H9 (cell line): ENCODE measurements at regions not wholly inside any gene's neighbourhood (a gene's known extent, or its start where the extent isn't known, plus 50 kb on each side); places are given as distances from the start of the nearest gene placed in this dataset.

ENCODE experiments used
- DNase-seq: peaks from one replicate; pipeline ENCODE4 v3.0.0-alpha.2; 2017
- H2AFZ ChIP-seq: one replicate; pipeline ENCODE4 v1.6.1; 2013; ENCODE audit warnings: mild to moderate bottlenecking, low read length, control low read depth, moderate library complexity
- H2AK5ac ChIP-seq: 2 replicates; pipeline ENCODE4 v1.6.1; 2013; ENCODE audit warnings: low read length, control low read depth, mixed read lengths; ENCODE audit not compliant: insufficient read length
- H2BK120ac ChIP-seq: one replicate; pipeline ENCODE4 v1.6.1; 2013; ENCODE audit warnings: low read depth, mild to moderate bottlenecking, low read length, control low read depth, inconsistent platforms; ENCODE audit not compliant: poor library complexity, severe bottlenecking
- H2BK12ac ChIP-seq: 2 replicates; pipeline ENCODE4 v1.6.1; 2013; ENCODE audit warnings: low read length, control low read depth, mixed read lengths, low read depth; ENCODE audit not compliant: insufficient read length
- H2BK15ac ChIP-seq: 2 replicates; pipeline ENCODE4 v1.6.1; 2013; ENCODE audit warnings: low read depth, low read length, control low read depth
- H2BK20ac ChIP-seq: one replicate; pipeline ENCODE4 v1.6.1; 2013; ENCODE audit warnings: low read depth, mild to moderate bottlenecking, low read length, control low read depth, inconsistent platforms; ENCODE audit not compliant: poor library complexity, severe bottlenecking
- H2BK5ac ChIP-seq: 2 replicates; pipeline ENCODE4 v1.6.1; 2013; ENCODE audit warnings: low read length, control low read depth, mixed read lengths; ENCODE audit not compliant: insufficient read length
- H3K14ac ChIP-seq: 2 replicates; pipeline ENCODE4 v1.6.1; 2013; ENCODE audit warnings: low read length, control low read depth; ENCODE audit not compliant: insufficient read depth
- H3K18ac ChIP-seq: 2 replicates; pipeline ENCODE4 v1.6.1; 2013; ENCODE audit warnings: low read depth, mild to moderate bottlenecking, mixed read lengths, low read length, control low read depth; ENCODE audit not compliant: insufficient read length
- H3K23ac ChIP-seq: 2 replicates; pipeline ENCODE4 v1.6.1; 2013; ENCODE audit warnings: low read length, control low read depth, mixed read lengths, low read depth; ENCODE audit not compliant: insufficient read length
- H3K23me2 ChIP-seq: 2 replicates; pipeline ENCODE4 v1.6.1; 2013; ENCODE audit warnings: low read depth, mild to moderate bottlenecking, mixed read lengths, low read length, control low read depth; ENCODE audit not compliant: insufficient read length, poor library complexity, severe bottlenecking
- H3K27ac ChIP-seq: 2 replicates; pipeline ENCODE4 v1.5.1; 2013; ENCODE audit warnings: low read length, control low read depth, mixed read lengths, low read depth; ENCODE audit not compliant: insufficient read length
- H3K27me3 ChIP-seq: 2 replicates; pipeline ENCODE4 v1.6.1; 2013; ENCODE audit warnings: low read length, control low read depth, inconsistent platforms; ENCODE audit not compliant: insufficient read depth
- H3K4ac ChIP-seq: 2 replicates; pipeline ENCODE4 v1.6.1; 2013; ENCODE audit warnings: low read depth, mild to moderate bottlenecking, control low read depth, inconsistent platforms, low read length, moderate library complexity
- H3K4me1 ChIP-seq: 2 replicates; pipeline ENCODE4 v1.6.1; 2013; ENCODE audit warnings: low read length, control low read depth, inconsistent platforms; ENCODE audit not compliant: insufficient read depth
- H3K4me2 ChIP-seq: 2 replicates; pipeline ENCODE4 v1.6.1; 2013; ENCODE audit warnings: low read length, control low read depth, mixed read lengths; ENCODE audit not compliant: insufficient read length, insufficient read depth
- H3K56ac ChIP-seq: 2 replicates; pipeline ENCODE4 v1.6.1; 2013; ENCODE audit warnings: low read depth, mild to moderate bottlenecking, mixed read lengths, low read length, control low read depth; ENCODE audit not compliant: insufficient read length
- H3K79me1 ChIP-seq: 2 replicates; pipeline ENCODE4 v1.6.1; 2013; ENCODE audit warnings: low read depth, mild to moderate bottlenecking, moderate library complexity, low read length, control low read depth, inconsistent platforms; ENCODE audit not compliant: insufficient read depth, poor library complexity, severe bottlenecking
- H3K79me2 ChIP-seq: 2 replicates; pipeline ENCODE4 v1.6.1; 2013; ENCODE audit warnings: low read length, control low read depth, inconsistent platforms; ENCODE audit not compliant: insufficient read depth
- H3K9ac ChIP-seq: 2 replicates; pipeline ENCODE4 v1.6.1; 2013; ENCODE audit warnings: low read length, control low read depth, mixed read lengths; ENCODE audit not compliant: insufficient read length; ENCODE audit errors: extremely low read depth
- H3K9me3 ChIP-seq: one replicate; pipeline ENCODE4 v1.6.1; 2013; ENCODE audit warnings: low read depth, low read length, inconsistent platforms; ENCODE audit not compliant: control insufficient read depth
- H3T11ph ChIP-seq: one replicate; pipeline ENCODE4 v1.6.1; 2013; ENCODE audit warnings: mild to moderate bottlenecking, low read length, control low read depth, inconsistent platforms
- H4K20me1 ChIP-seq: one replicate; pipeline ENCODE4 v1.6.1; 2013; ENCODE audit not compliant: control insufficient read depth, insufficient read length, insufficient read depth
- H4K5ac ChIP-seq: 2 replicates; pipeline ENCODE4 v1.6.1; 2013; ENCODE audit warnings: low read depth, mild to moderate bottlenecking, mixed read lengths, low read length, control low read depth; ENCODE audit not compliant: insufficient read length
- H4K8ac ChIP-seq: replicated peaks from 2 replicates; pipeline ENCODE4 v1.6.1; 2013; ENCODE audit warnings: low read length, control low read depth, mixed read lengths, low read depth; ENCODE audit not compliant: insufficient read length
- H4K91ac ChIP-seq: 2 replicates; pipeline ENCODE4 v1.6.1; 2013; ENCODE audit warnings: low read depth, mild to moderate bottlenecking, moderate library complexity, mixed read lengths, low read length, control low read depth; ENCODE audit not compliant: insufficient read length
- H3K27ac Mint-ChIP-seq, 3 experiments: 2 replicates in 2 of 3; 3 replicates in 1 of 3; pipeline ENCODE4 v1.8.0; 2020 to 2021; ENCODE audit warnings: mixed read lengths in 3 of 3, mild to moderate bottlenecking in 1 of 3, moderate library complexity in 1 of 3
- H3K27me3 Mint-ChIP-seq: 2 replicates; pipeline ENCODE4 v1.8.0; 2021; ENCODE audit warnings: low read depth, mild to moderate bottlenecking, moderate library complexity, mixed read lengths
- H3K36me3 Mint-ChIP-seq, 3 experiments: 2 replicates in 2 of 3; 3 replicates in 1 of 3; pipeline ENCODE4 v1.8.0; 2020 to 2021; ENCODE audit warnings: low read depth in 3 of 3, mixed read lengths in 3 of 3; ENCODE audit not compliant: insufficient read depth in 1 of 3
- H3K4me1 Mint-ChIP-seq, 2 experiments: 2 replicates each; pipeline ENCODE4 v1.8.0; 2020; ENCODE audit warnings: mixed read lengths in 2 of 2
- H3K4me3 Mint-ChIP-seq, 2 experiments: 2 replicates in 1 of 2; 3 replicates in 1 of 2; pipeline ENCODE4 v1.8.0; 2020 to 2021; ENCODE audit warnings: mild to moderate bottlenecking in 2 of 2, mixed read lengths in 2 of 2, moderate library complexity in 1 of 2
- H3K9me3 Mint-ChIP-seq, 2 experiments: 2 replicates in 1 of 2; 3 replicates in 1 of 2; pipeline ENCODE4 v1.8.0; 2020; ENCODE audit warnings: mild to moderate bottlenecking in 2 of 2, mixed read lengths in 2 of 2, moderate library complexity in 1 of 2
- CTCF ChIP-seq: fragments of 200-600 bp; sonication (generic); conservative IDR thresholded peaks from 3 replicates; pipeline ENCODE4 v1.8.0; 2021; ENCODE audit warnings: antibody characterized with exemption, mild to moderate bottlenecking
- WGBS: extraction: QIAGEN DNeasy Blood & Tissue Kit; methylation state at CpG from one replicate; pipeline ENCODE4 v1.1.7; 2013; ENCODE audit warnings: missing lambda C conversion rate, low lambda C conversion rate, mixed read lengths; ENCODE audit not compliant: insufficient read length; ENCODE audit errors: extremely low coverage; 5-methylcytosine and 5-hydroxymethylcytosine counted together

DNA sequence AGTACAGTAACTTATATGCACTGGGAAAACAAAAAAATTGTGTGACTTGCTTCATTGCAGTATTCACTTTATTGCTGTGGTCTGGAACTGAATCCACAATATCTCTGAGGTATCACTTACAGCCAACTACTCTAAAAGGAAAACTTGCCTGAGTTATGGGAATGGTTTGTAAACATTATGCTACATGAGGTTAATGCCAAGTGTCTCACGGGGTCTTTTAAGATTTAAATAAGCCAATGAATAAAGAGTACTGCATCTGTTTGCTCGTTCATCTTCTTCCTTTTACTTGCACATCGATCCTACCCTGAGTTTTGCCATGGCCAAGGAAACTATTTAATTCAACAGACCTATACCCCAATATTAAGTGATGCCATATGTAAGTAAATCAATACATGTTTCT lies 72.0 kb upstream of the API5 start:
- Histone ChIP-seq H4K91ac (no peak overlapping the region), H2AK5ac (no peak overlapping the region)

More for the DNA sequence above, 72.0 kb upstream of the API5 start:
- Histone ChIP-seq H3K4ac (no peak overlapping the region), H4K8ac (no peak overlapping the region), H3T11ph (no peak overlapping the region), H2BK5ac (no peak overlapping the region), H3K14ac (no peak overlapping the region), H2BK15ac (no peak overlapping the region), H2BK12ac (no peak overlapping the region), H3K79me1 (no peaks in the 10 kb centered on the region), H3K9ac (no peak overlapping the region), H2BK20ac (no peak overlapping the region), H3K23me2 (no peaks in the 10 kb centered on the region), H3K27me3 (no peaks in the 10 kb centered on the region), H3K18ac (no peak overlapping the region), H3K4me1 (no peaks in the 10 kb centered on the region), H3K27ac (no peak overlapping the region), H3K23ac (no peak overlapping the region), H4K5ac (no peak overlapping the region), H4K20me1 (no peaks in the 10 kb centered on the region), H3K9me3 (no peaks in the 10 kb centered on the region), H3K56ac (no peak overlapping the region), H3K4me2 (no peak overlapping the region), H3K79me2 (no peaks in the 10 kb centered on the region), H2BK120ac (no peak overlapping the region), H2AFZ (no peak overlapping the region)
- H3K9me3 Mint-ChIP-seq: peaks cover 3 to 5% of the 10 kb centered on the region in 2 experiments; a peak in 3 of 5 replicates
- no peak for DNase-seq
- no peak overlapping the region for H3K4me3 Mint-ChIP-seq
- H3K4me1 Mint-ChIP-seq: peaks cover 0 to 15% of the 10 kb centered on the region in 2 experiments; a peak in 2 of 4 replicates
- WGBS: no CpG with 5 or more reads among the region's 3 CpGs
- no peaks in the 10 kb centered on the region for H3K27me3 Mint-ChIP-seq
- no peak overlapping the region for H3K27ac Mint-ChIP-seq
- no peak for TF ChIP-seq CTCF
- 0 out of 7 replicates have a peak, but pooled peaks cover 0 to 2% (median 0%) of the 10 kb centered on the region in 3 experiments for H3K36me3 Mint-ChIP-seq
